ENCODE measurements at regions not wholly inside any gene's neighbourhood (a gene's known extent, or its start where the extent isn't known, plus 50 kb on each side); places are given as distances from the start of the nearest gene placed in this dataset.

- Histone ChIP-seq H3K27ac (ENCODE audit: low read depth, low read length) (no peak overlapping the region), H4K5ac (ENCODE audit: insufficient read length, low read depth, low read length) (no peak overlapping the region), H4K20me1 (replicated peaks in 1 of 2; ENCODE audit: control insufficient read depth in 1 of 2, insufficient read depth in 2 of 2, low read length in 2 of 2) (no peaks in the 10 kb centered on the region), H4K91ac (replicated peaks; ENCODE audit: insufficient read length, low read length) (no peak overlapping the region), H4K8ac (ENCODE audit: extremely low read depth, insufficient read depth, low read length) (no peak overlapping the region), H2AFZ (ENCODE audit: low read length) (no peak overlapping the region), H3K36me3 (ENCODE audit: control insufficient read depth in 2 of 4, insufficient read depth in 4 of 4, low read length in 3 of 4) (no peaks in the 10 kb centered on the region), H2BK5ac (ENCODE audit: low read depth, low read length) (no peak overlapping the region), H2BK12ac (ENCODE audit: low read depth, low read length) (no peak overlapping the region), H3K9ac (replicated peaks in 1 of 4; ENCODE audit: extremely low read depth in 1 of 4, low read depth in 3 of 4, low read length in 3 of 4) (no peak overlapping the region), H3K18ac (ENCODE audit: extremely low read depth, low read length) (no peak overlapping the region), H3K4me2 (ENCODE audit: insufficient read depth in 1 of 2, low read depth in 2 of 2, low read length in 2 of 2) (no peak overlapping the region), H3K9me3 (ENCODE audit: insufficient read depth in 2 of 2, low read depth in 1 of 2, low read length in 1 of 2) (no peaks in the 10 kb centered on the region), H3K4ac (replicated peaks; ENCODE audit: insufficient read length, low read depth, low read length) (no peak overlapping the region), H3K23me2 (ENCODE audit: low read depth, low read length) (no peaks in the 10 kb centered on the region), H3K14ac (ENCODE audit: insufficient read length) (no peak overlapping the region), H3K56ac (replicated peaks; ENCODE audit: insufficient read length, low read depth, low read length) (no peak overlapping the region), H3K79me2 (ENCODE audit: control insufficient read depth in 1 of 2, insufficient read depth in 2 of 2, low read length in 2 of 2) (no peaks in the 10 kb centered on the region), H3K23ac (ENCODE audit: insufficient read length) (no peak overlapping the region), H2BK120ac (replicated peaks; ENCODE audit: low read depth, low read length) (no peak overlapping the region), H3K4me3 (ENCODE audit: extremely low read depth in 1 of 4, insufficient read depth in 2 of 4, low read depth in 3 of 4, low read length in 4 of 4) (no peak overlapping the region), H2BK20ac (ENCODE audit: low read length) (no peak overlapping the region), H2BK15ac (ENCODE audit: low read length) (no peak overlapping the region), H3K4me1 (replicated peaks in 1 of 4; ENCODE audit: control insufficient read depth in 3 of 4, insufficient read depth in 4 of 4, low read length in 3 of 4) (no peaks in the 10 kb centered on the region), H2AK5ac (ENCODE audit: low read depth, low read length) (no peak overlapping the region), H3K27me3 (replicated peaks in 1 of 4; ENCODE audit: control insufficient read depth in 3 of 4, extremely low read depth in 1 of 4, insufficient read depth in 3 of 4, low read length in 3 of 4) (no peaks in the 10 kb centered on the region), H3K79me1 (ENCODE audit: low read depth, low read length) (no peaks in the 10 kb centered on the region)
- no peak for TF ChIP-seq PHF8 (conservative IDR thresholded peaks at IDR 0.05; ENCODE audit: low read depth, low read length)
- FAIRE-seq (no peak), DNase-seq (ENCODE audit: low read depth in 1 of 2, low spot score in 2 of 2) (no peak)
- POLR2A ChIA-PET (ENCODE audit: partially characterized antibody), result interaction anchor here (1.5 kb wide), 1 partner anchor 11 kb away, joined by 3 read pairs; no protein-coding TSS in a partner anchor
- CTCF ChIA-PET (ENCODE audit: partially characterized antibody), result interaction anchor here (1.1 kb wide), 1 partner anchor 329 kb away, joined by 3 read pairs; no protein-coding TSS in a partner anchor
- WGBS, 2 experiments (ENCODE audit: extremely low coverage in 1 of 2, insufficient coverage in 1 of 2, insufficient read length in 1 of 2, insufficient replicate concordance in 2 of 2, low coverage in 1 of 2, low lambda C conversion rate in 2 of 2, missing lambda C conversion rate in 1 of 2), result 90% methylated on average over 2 of the region's 2 CpGs; no CpG with 5 or more reads in 1 of the 2 experiments
Observed at GRCh38 chr2:215601990-215602721, 166.3 kb upstream of the FN1 start.

All from H1 (cell line).